ENCODE measurements at regions not wholly inside any gene's neighbourhood (a gene's known extent, or its start where the extent isn't known, plus 50 kb on each side); places are given as distances from the start of the nearest gene placed in this dataset.
A peak's percentile ranks its signal among the peaks of the same experiment; 100 is the strongest.

GRCh38 chr7:65750511-65751344 lies 122.1 kb upstream of the VKORC1L1 start (continued):
- TF ChIP-seq ZXDC (CRISPR knock-in tag; IDR thresholded peaks at IDR 0.05) (no peak; the same call in 1 of the 2 replicates), SKIL (CRISPR knock-in tag; IDR thresholded peaks at IDR 0.05; ENCODE audit: borderline replicate concordance) (no peak), ZSCAN5A (CRISPR knock-in tag; IDR thresholded peaks at IDR 0.05; ENCODE audit: borderline replicate concordance) (no peak), IKZF1 (IDR thresholded peaks at IDR 0.05) (no peak), XRCC5 (optimal IDR thresholded peaks at IDR 0.05; ENCODE audit: low read length) (peak; percentile 15), ZNF326 (CRISPR knock-in tag; IDR thresholded peaks at IDR 0.05; ENCODE audit: borderline replicate concordance) (no peak), ELK4 (CRISPR knock-in tag; IDR thresholded peaks at IDR 0.05; ENCODE audit: borderline replicate concordance) (no peak), TEAD2 (CRISPR knock-in tag; IDR thresholded peaks at IDR 0.05) (no peak), AKAP8 (CRISPR knock-in tag; IDR thresholded peaks at IDR 0.05) (0 out of 2 replicates have a peak, but pooled peaks have one; percentile 62), ZNF660 (CRISPR knock-in tag; IDR thresholded peaks at IDR 0.05; ENCODE audit: borderline replicate concordance, low read depth) (no peak), TCF7 (IDR thresholded peaks at IDR 0.05; ENCODE audit: low read depth) (no peak), NFATC3 (CRISPR knock-in tag; IDR thresholded peaks at IDR 0.05) (peak; percentile 74; the same call in 1 of the 2 replicates), NRL (CRISPR knock-in tag; IDR thresholded peaks at IDR 0.05; ENCODE audit: borderline replicate concordance) (no peak), ZNF563 (CRISPR knock-in tag; IDR thresholded peaks at IDR 0.05) (peak; percentile 61; the same call in 1 of the 2 replicates), HIVEP1 (CRISPR knock-in tag; IDR thresholded peaks at IDR 0.05) (no peak), PRDM4 (CRISPR knock-in tag; IDR thresholded peaks at IDR 0.05; ENCODE audit: borderline replicate concordance) (no peak)
